ENCODE measurements at regions not wholly inside any gene's neighbourhood (a gene's known extent, or its start where the extent isn't known, plus 50 kb on each side); places are given as distances from the start of the nearest gene placed in this dataset.

GRCh38 chr7:16069998-16070397 lies 351.3 kb downstream of the CRPPA start:
- no TSS peak for BruUV-seq (replicated peaks)
- in situ Hi-C loops (cut with MboI; ENCODE audit: low sequenced_read_pairs) (loop anchor here (10.0 kb wide), 1 partner anchor 345 kb away; no protein-coding TSS in a partner anchor), intact Hi-C loops (cut with micrococcal nuclease) (loop anchor here (2.0 to 10.0 kb wide), 4 partner anchors 349 to 1355 kb away; no protein-coding TSS in a partner anchor), dilution Hi-C loops (cut with HindIII; ENCODE audit: low sequenced_read_pairs, unreplicated experiment) (no loop called here)
- no CpG with 5 or more reads among the region's 5 CpGs for WGBS, 2 experiments (ENCODE audit: extremely low coverage in 2 of 2, insufficient read length in 1 of 2)
- Histone ChIP-seq H2BK5ac (ENCODE audit: low read depth, low read length, poor library complexity, severe bottlenecking) (no peak overlapping the region), H3K4ac (ENCODE audit: low read depth, low read length) (no peak overlapping the region), H3K79me1 (ENCODE audit: low read depth in 1 of 2, low read length in 2 of 2) (no peaks in the 10 kb centered on the region), H3K27me3 (ENCODE audit: control insufficient read depth, insufficient read depth, low read length) (no peaks in the 10 kb centered on the region), H3K4me2 (ENCODE audit: low read depth, low read length) (no peak overlapping the region), H3K27ac (ENCODE audit: insufficient read depth, low read length) (no peak overlapping the region), H2BK15ac (ENCODE audit: low read depth, low read length) (no peak overlapping the region), H3K18ac (ENCODE audit: low read depth, low read length) (no peak overlapping the region), H4K8ac (ENCODE audit: low read depth in 2 of 2, low read length in 2 of 2) (no peak overlapping the region), H4K91ac (ENCODE audit: insufficient read depth, low read depth, low read length) (no peak overlapping the region), H3K36me3 (ENCODE audit: control insufficient read depth, insufficient read depth, low read length) (no peaks in the 10 kb centered on the region), H2BK20ac (ENCODE audit: low read depth, low read length) (no peak overlapping the region), H3K4me1 (ENCODE audit: control insufficient read depth, insufficient read depth, low read length) (peaks cover 4% of the 10 kb centered on the region), H2BK120ac (ENCODE audit: low read depth, low read length) (no peak overlapping the region), H3K9ac (ENCODE audit: low read depth, low read length) (no peak overlapping the region), H4K20me1 (ENCODE audit: insufficient read depth, low read length) (no peaks in the 10 kb centered on the region), H3K23ac (ENCODE audit: low read depth, low read length) (no peak overlapping the region), H2AK9ac (replicated peaks; ENCODE audit: low read depth, low read length, poor library complexity) (no peak overlapping the region), H3K9me1 (ENCODE audit: insufficient read depth, low read length) (no peaks in the 10 kb centered on the region), H4K5ac (ENCODE audit: low read depth, low read length) (no peak overlapping the region), H2AFZ (replicated peaks; ENCODE audit: low read length, poor library complexity) (no peak overlapping the region), H3K9me3 (ENCODE audit: control insufficient read depth, insufficient read depth, low read length) (no peaks in the 10 kb centered on the region), H3K14ac (replicated peaks; ENCODE audit: low read depth, low read length) (no peak overlapping the region), H3K4me3 (ENCODE audit: insufficient read depth, low read depth, low read length) (no peak overlapping the region), H2AK5ac (ENCODE audit: low read depth, low read length) (no peak overlapping the region), H3K56ac (ENCODE audit: extremely low read depth, insufficient read depth, low read length) (no peak overlapping the region)
- POLR2A ChIA-PET (ENCODE audit: unreplicated experiment) = no interaction called here
- TF ChIP-seq POLR2A (IDR thresholded peaks at IDR 0.05; ENCODE audit: low read depth, low read length) (no peak), SMC3 (IDR thresholded peaks at IDR 0.05; ENCODE audit: low read depth, low read length) (no peak), USF2 (IDR thresholded peaks at IDR 0.05; ENCODE audit: low read depth, low read length) (no peak), MXI1 (IDR thresholded peaks at IDR 0.05; ENCODE audit: borderline replicate concordance, low read depth, low read length) (no peak), ELK1 (IDR thresholded peaks at IDR 0.05; ENCODE audit: borderline replicate concordance, low read depth, low read length) (no peak), CEBPB (IDR thresholded peaks at IDR 0.05; ENCODE audit: low read depth, low read length) (no peak), CHD1 (IDR thresholded peaks at IDR 0.05; ENCODE audit: low read depth, low read length) (no peak), BHLHE40 (IDR thresholded peaks at IDR 0.05; ENCODE audit: low read depth, low read length) (no peak), MAZ (IDR thresholded peaks at IDR 0.05; ENCODE audit: borderline replicate concordance, low read depth, low read length) (no peak), RFX5 (IDR thresholded peaks at IDR 0.05; ENCODE audit: low read depth, low read length) (no peak), NFE2L2 (IDR thresholded peaks at IDR 0.05; ENCODE audit: low read depth, low read length) (no peak)
- no peak for ATAC-seq (ENCODE audit: low read depth)
- no peak for DNase-seq
- CTCF ChIA-PET = no interaction called here
